PFSK-1 (cell line): ENCODE measurements at regions not wholly inside any gene's neighbourhood (a gene's known extent, or its start where the extent isn't known, plus 50 kb on each side); places are given as distances from the start of the nearest gene placed in this dataset.

Experiments
- FOXP2 ChIP-seq: optimal IDR thresholded peaks from 2 replicates; pipeline ENCODE3; 2011; ENCODE audit warnings: borderline replicate concordance, control low read depth, inconsistent platforms; ENCODE audit not compliant: insufficient read depth; ENCODE audit errors: extremely low read length, extremely low read depth
- POLR2AphosphoS5 ChIP-seq: IDR thresholded peaks from 2 replicates; pipeline ENCODE4 v1.6.1; 2012; ENCODE audit warnings: low read depth, mild to moderate bottlenecking, control low read depth, low read length, moderate library complexity
- REST ChIP-seq, 2 experiments: IDR thresholded peaks; 2 replicates each; pipeline versions ENCODE4 v1.6.1 to v1.8.0; 2011 to 2012; ENCODE audit warnings: low read depth in 2 of 2, low read length in 2 of 2, control low read depth in 1 of 2, inconsistent platforms in 1 of 2, mild to moderate bottlenecking in 1 of 2, moderate library complexity in 1 of 2; ENCODE audit not compliant: insufficient read depth in 1 of 2
- SIN3A ChIP-seq: IDR thresholded peaks from 2 replicates; pipeline ENCODE4 v1.6.1; 2012; ENCODE audit warnings: mild to moderate bottlenecking, low read length, moderate library complexity, borderline replicate concordance; ENCODE audit not compliant: insufficient read depth
- TAF1 ChIP-seq: IDR thresholded peaks from 2 replicates; pipeline ENCODE4 v1.6.1; 2012; ENCODE audit warnings: low read length, control low read depth, borderline replicate concordance; ENCODE audit not compliant: insufficient read depth

GRCh38 chr6:144471986-144472385 lies 186.9 kb downstream of the UTRN start:
- TF ChIP-seq SIN3A (no peak), FOXP2 (no peak), REST (IDR thresholded peaks at IDR 0.05; ENCODE audit: insufficient read depth in 1 of 2, low read depth in 2 of 2, low read length in 2 of 2) (no peak), POLR2AphosphoS5 (no peak), TAF1 (no peak)

- TF ChIP-seq FOXP2 (no peak), SIN3A (no peak), REST (IDR thresholded peaks at IDR 0.05; ENCODE audit: insufficient read depth in 1 of 2, low read depth in 2 of 2, low read length in 2 of 2) (no peak), TAF1 (no peak), POLR2AphosphoS5 (no peak)
Measured at GRCh38 chr6:144474290-144474689, 189.2 kb downstream of the UTRN start.

GRCh38 chr6:144474904-144475303 lies 189.8 kb downstream of the UTRN start:
- TF ChIP-seq SIN3A (no peak), FOXP2 (no peak), POLR2AphosphoS5 (no peak), REST (IDR thresholded peaks at IDR 0.05; ENCODE audit: insufficient read depth in 1 of 2, low read depth in 2 of 2, low read length in 2 of 2) (no peak), TAF1 (no peak)

GRCh38 chr6:144475411-144475810 lies 190.3 kb downstream of the UTRN start:
- no peak for TF ChIP-seq POLR2AphosphoS5
- TF ChIP-seq SIN3A: no peak
- no peak for TF ChIP-seq REST (IDR thresholded peaks at IDR 0.05; ENCODE audit: insufficient read depth in 1 of 2, low read depth in 2 of 2, low read length in 2 of 2)
- no peak for TF ChIP-seq TAF1
- TF ChIP-seq FOXP2: no peak

- TF ChIP-seq FOXP2 (no peak), TAF1 (no peak), REST (IDR thresholded peaks at IDR 0.05; ENCODE audit: insufficient read depth in 1 of 2, low read depth in 2 of 2, low read length in 2 of 2) (no peak), SIN3A (no peak), POLR2AphosphoS5 (no peak)
Measured at GRCh38 chr6:144476286-144476685, 191.2 kb downstream of the UTRN start.
